Lower lobe of right lung (tissue), 2 donors: ENCODE measurements at regions not wholly inside any gene's neighbourhood (a gene's known extent, or its start where the extent isn't known, plus 50 kb on each side); places are given as distances from the start of the nearest gene placed in this dataset.

Experiments
- ATAC-seq, 2 donors: fragments of 200-7000 bp; cut with Tn5 transposase; one replicate each; pipeline ENCODE4 v1.9.1; 2020 to 2022; ENCODE audit warnings: mild to moderate bottlenecking in 2 of 2, moderate library complexity in 2 of 2
- DNase-seq: peaks from one replicate; pipeline ENCODE4 v3.0.0-alpha.2; 2020
- H3K27ac ChIP-seq: fragments of 200-600 bp; one replicate; pipeline ENCODE4 v1.8.0; 2022
- H3K27me3 ChIP-seq: fragments of 200-600 bp; one replicate; pipeline ENCODE4 v1.8.0; 2022; ENCODE audit warnings: low read depth
- H3K36me3 ChIP-seq: fragments of 200-600 bp; one replicate; pipeline ENCODE4 v1.8.0; 2022; ENCODE audit warnings: mild to moderate bottlenecking
- H3K4me1 ChIP-seq: fragments of 200-600 bp; one replicate; pipeline ENCODE4 v1.8.0; 2022
- H3K4me3 ChIP-seq: fragments of 200-600 bp; one replicate; pipeline ENCODE4 v1.8.0; 2022; ENCODE audit warnings: mild to moderate bottlenecking
- H3K9me3 ChIP-seq: fragments of 200-600 bp; one replicate; pipeline ENCODE4 v1.8.0; 2022
- CTCF ChIP-seq: fragments of 200-600 bp; IDR thresholded peaks from one replicate; pipeline ENCODE4 v1.8.0; 2022; ENCODE audit warnings: antibody characterized with exemption, mild to moderate bottlenecking
- intact Hi-C: fragments of 100-400 bp; cut with DNase I; formaldehyde crosslinking; loops from one replicate; pipeline ENCODE4 v1.11.0; 2022
- donor health status: DM: no; HTN: yes; CAD: no; lungs with severe emphysema.

GRCh38 chr18:60976976-60977375 lies 356.3 kb upstream of the CDH20 start:
- Histone ChIP-seq H3K27ac (no peak overlapping the region), H3K36me3 (no peaks in the 10 kb centered on the region), H3K4me3 (no peak overlapping the region), H3K9me3 (no peaks in the 10 kb centered on the region), H3K4me1 (no peaks in the 10 kb centered on the region), H3K27me3 (no peaks in the 10 kb centered on the region)
- ATAC-seq (no peak), DNase-seq (no peak)
- intact Hi-C loops: no loop called here
- no peak for TF ChIP-seq CTCF

- ATAC-seq: no peak
- no peaks in the 10 kb centered on the region for H3K27me3 ChIP-seq
- DNase-seq: no peak
- H3K27ac ChIP-seq: no peak overlapping the region
- H3K9me3 ChIP-seq: no peaks in the 10 kb centered on the region
- no peak for TF ChIP-seq CTCF
- intact Hi-C loops: no loop called here
- H3K4me3 ChIP-seq: no peak overlapping the region
- no peaks in the 10 kb centered on the region for H3K4me1 ChIP-seq
- no peaks in the 10 kb centered on the region for H3K36me3 ChIP-seq
Observed at GRCh38 chr18:60978338-60978737, 354.9 kb upstream of the CDH20 start.

- H3K9me3 ChIP-seq: no peaks in the 10 kb centered on the region
- no peaks in the 10 kb centered on the region for H3K36me3 ChIP-seq
- H3K27ac ChIP-seq: no peak overlapping the region
- intact Hi-C loops: no loop called here
- ATAC-seq (no peak), DNase-seq (no peak)
- no peak for TF ChIP-seq CTCF
- no peaks in the 10 kb centered on the region for H3K27me3 ChIP-seq
- H3K4me3 ChIP-seq: no peak overlapping the region
- no peaks in the 10 kb centered on the region for H3K4me1 ChIP-seq
Observed at GRCh38 chr18:60980422-60981005, 352.7 kb upstream of the CDH20 start.

GRCh38 chr18:60981682-60982328 lies 351.4 kb upstream of the CDH20 start:
- Histone ChIP-seq H3K4me3 (no peak overlapping the region), H3K27me3 (no peaks in the 10 kb centered on the region), H3K36me3 (no peaks in the 10 kb centered on the region), H3K9me3 (no peaks in the 10 kb centered on the region), H3K27ac (no peak overlapping the region), H3K4me1 (no peaks in the 10 kb centered on the region)
- no peak for TF ChIP-seq CTCF
- no peak for ATAC-seq
- DNase-seq: no peak
- intact Hi-C loops: no loop called here

GRCh38 chr18:60982329-60982695 lies 350.9 kb upstream of the CDH20 start:
- ATAC-seq (no peak), DNase-seq (no peak)
- Histone ChIP-seq H3K27ac (no peak overlapping the region), H3K4me3 (no peak overlapping the region), H3K27me3 (no peaks in the 10 kb centered on the region), H3K9me3 (no peaks in the 10 kb centered on the region), H3K36me3 (no peaks in the 10 kb centered on the region), H3K4me1 (no peaks in the 10 kb centered on the region)
- intact Hi-C loops: no loop called here
- TF ChIP-seq CTCF: no peak
